ENCODE measurements at regions not wholly inside any gene's neighbourhood (a gene's known extent, or its start where the extent isn't known, plus 50 kb on each side); places are given as distances from the start of the nearest gene placed in this dataset.

DNA sequence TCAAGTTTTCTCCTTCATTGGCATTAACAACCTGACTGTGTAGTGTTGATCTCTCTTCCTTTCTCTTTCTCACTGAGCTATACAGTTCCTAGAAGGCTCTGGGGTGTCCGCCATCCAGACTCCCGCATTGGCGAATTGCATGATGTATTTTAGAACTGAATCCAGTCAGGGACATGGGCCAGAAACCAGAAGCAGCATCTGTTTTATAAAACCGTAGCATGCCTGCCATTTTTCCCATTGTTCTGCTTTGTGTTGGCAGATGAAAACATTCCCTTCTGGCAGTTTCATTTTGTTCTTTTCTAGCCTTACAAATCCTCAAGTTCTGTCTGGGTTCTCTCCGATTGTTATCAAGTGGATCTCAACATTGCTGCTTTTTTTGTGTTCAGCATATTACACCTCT is 268.3 kb upstream of the SEL1L start:
- TF ChIP-seq, protein P1, sequence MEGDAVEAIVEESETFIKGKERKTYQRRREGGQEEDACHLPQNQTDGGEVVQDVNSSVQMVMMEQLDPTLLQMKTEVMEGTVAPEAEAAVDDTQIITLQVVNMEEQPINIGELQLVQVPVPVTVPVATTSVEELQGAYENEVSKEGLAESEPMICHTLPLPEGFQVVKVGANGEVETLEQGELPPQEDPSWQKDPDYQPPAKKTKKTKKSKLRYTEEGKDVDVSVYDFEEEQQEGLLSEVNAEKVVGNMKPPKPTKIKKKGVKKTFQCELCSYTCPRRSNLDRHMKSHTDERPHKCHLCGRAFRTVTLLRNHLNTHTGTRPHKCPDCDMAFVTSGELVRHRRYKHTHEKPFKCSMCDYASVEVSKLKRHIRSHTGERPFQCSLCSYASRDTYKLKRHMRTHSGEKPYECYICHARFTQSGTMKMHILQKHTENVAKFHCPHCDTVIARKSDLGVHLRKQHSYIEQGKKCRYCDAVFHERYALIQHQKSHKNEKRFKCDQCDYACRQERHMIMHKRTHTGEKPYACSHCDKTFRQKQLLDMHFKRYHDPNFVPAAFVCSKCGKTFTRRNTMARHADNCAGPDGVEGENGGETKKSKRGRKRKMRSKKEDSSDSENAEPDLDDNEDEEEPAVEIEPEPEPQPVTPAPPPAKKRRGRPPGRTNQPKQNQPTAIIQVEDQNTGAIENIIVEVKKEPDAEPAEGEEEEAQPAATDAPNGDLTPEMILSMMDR (IDR thresholded peaks at IDR 0.05), result no peak
- H3K36me3 ChIP-seq (ENCODE audit: low read depth), result no peaks in the 10 kb centered on the region
- no peak overlapping the region for H3K4me3 ChIP-seq
- no peak for ATAC-seq
- H3K9me3 ChIP-seq, result no peaks in the 10 kb centered on the region
- no peaks in the 10 kb centered on the region for H3K4me1 ChIP-seq (ENCODE audit: low read depth)
- no peak for DNase-seq
- intact Hi-C loops (cut with DNase I, micrococcal nuclease), result no loop called here

DNA sequence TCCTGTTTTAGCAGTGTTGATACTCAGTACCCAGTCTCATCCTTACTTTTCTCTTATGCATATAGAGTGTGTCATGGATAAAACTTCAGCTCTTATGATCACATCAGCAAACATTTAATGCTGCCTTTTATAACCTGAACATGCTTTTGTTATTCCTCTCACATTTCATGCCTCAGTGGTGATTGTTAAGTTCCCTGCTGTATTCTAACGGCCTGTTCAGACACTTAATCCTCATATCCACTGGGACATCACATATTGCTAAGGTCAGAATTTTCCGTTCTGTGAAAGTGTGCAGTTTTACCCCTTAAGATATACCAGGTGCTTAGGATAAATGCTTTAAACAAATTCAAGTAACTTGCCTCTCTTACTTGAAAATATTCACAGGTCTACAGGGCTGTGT is 268.7 kb upstream of the SEL1L start:
- no peak overlapping the region for H3K4me3 ChIP-seq
- H3K9me3 ChIP-seq, result no peaks in the 10 kb centered on the region
- no peaks in the 10 kb centered on the region for H3K4me1 ChIP-seq (ENCODE audit: low read depth)
- TF ChIP-seq, protein P1 (IDR thresholded peaks at IDR 0.05), result no peak
- DNase-seq (no peak), ATAC-seq (no peak)
- intact Hi-C loops (cut with DNase I, micrococcal nuclease), result no loop called here
- H3K36me3 ChIP-seq (ENCODE audit: low read depth), result no peaks in the 10 kb centered on the region

DNA sequence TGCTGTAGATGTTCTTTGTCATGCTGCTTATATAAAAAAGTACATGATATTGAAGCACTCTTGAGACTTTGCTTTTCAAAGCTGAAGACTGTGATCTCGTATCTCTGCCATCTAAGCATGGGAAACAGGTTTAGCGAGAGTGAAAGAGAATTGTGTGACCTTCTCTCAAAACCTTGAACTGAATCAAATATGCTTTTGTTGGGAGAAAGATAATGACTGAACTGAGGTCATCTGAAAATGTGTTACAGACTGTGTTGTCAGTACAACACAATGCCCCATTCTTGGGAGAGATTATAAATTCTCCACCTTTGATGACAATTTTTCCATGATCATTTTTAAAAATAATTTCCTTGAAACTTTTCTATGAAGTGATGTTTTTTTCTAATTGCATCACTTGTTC is 272.1 kb upstream of the SEL1L start:
- TF ChIP-seq, protein P1 (IDR thresholded peaks at IDR 0.05), result no peak
- Histone ChIP-seq H3K4me1 (ENCODE audit: low read depth) (no peaks in the 10 kb centered on the region), H3K4me3 (no peak overlapping the region), H3K9me3 (no peaks in the 10 kb centered on the region), H3K36me3 (ENCODE audit: low read depth) (no peaks in the 10 kb centered on the region)
- DNase-seq (no peak), ATAC-seq (no peak)
- intact Hi-C loops (cut with DNase I, micrococcal nuclease), result no loop called here

DNA sequence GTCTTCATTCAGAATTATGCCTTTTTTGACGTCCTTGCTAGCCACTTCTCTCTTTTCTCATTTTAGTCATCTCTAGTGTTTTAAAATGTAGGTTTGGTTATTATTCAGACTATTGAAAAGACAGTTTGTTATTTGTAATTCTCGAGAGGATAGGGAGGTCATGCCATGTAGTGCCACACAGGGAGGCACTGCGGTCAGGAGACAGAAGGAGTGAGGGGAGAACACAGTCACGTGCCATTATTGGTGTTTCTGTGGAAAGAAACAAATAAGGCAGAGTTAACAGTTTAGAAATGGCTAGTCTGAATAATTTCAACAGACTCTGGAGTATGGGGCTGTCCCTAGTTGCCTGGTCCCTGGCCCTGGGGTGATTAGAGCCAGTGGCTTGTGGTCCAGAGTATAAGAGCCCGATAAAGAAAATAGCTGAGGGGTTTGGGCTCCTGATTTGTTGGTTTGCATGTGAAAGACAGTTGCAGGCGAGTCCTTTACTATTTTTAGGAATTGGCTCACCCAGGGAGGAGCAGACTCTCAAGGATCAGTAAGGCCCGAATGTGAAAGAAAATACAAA is 278.1 kb upstream of the SEL1L start:
- ATAC-seq, result no peak
- Histone ChIP-seq H3K36me3 (ENCODE audit: low read depth) (no peaks in the 10 kb centered on the region), H3K4me1 (ENCODE audit: low read depth) (no peaks in the 10 kb centered on the region), H3K4me3 (no peak overlapping the region), H3K9me3 (no peaks in the 10 kb centered on the region)
- TF ChIP-seq, protein P1 (IDR thresholded peaks at IDR 0.05), result no peak
- no peak for DNase-seq
- intact Hi-C loops (cut with DNase I, micrococcal nuclease), result no loop called here

DNA sequence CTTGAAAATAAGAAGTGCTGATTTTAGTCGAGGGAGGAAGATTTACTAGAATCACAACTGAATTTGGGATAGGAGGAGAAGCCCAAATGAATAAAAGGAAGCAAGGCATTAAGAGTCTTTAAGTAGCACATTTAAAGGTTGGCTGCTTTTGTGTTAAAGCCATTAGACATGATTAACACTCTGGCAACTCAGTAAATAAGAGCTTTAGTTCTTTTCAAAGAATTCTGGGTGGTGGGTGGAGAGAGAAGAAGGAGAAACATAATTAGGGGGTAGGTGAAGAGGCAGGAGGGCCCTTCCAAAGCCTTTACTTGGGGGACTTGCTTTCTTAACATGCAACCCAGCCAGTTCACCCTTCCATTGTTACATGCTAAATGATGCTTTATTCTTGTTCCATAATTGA is 284.6 kb upstream of the SEL1L start:
- ATAC-seq, result no peak
- H3K9me3 ChIP-seq, result peaks cover 7% of the 10 kb centered on the region
- no peak overlapping the region for H3K4me3 ChIP-seq
- no peaks in the 10 kb centered on the region for H3K4me1 ChIP-seq (ENCODE audit: low read depth)
- no peaks in the 10 kb centered on the region for H3K36me3 ChIP-seq (ENCODE audit: low read depth)
- no peak for DNase-seq
- TF ChIP-seq, protein P1 (IDR thresholded peaks at IDR 0.05), result no peak
- intact Hi-C loops (cut with DNase I, micrococcal nuclease), result no loop called here

DNA sequence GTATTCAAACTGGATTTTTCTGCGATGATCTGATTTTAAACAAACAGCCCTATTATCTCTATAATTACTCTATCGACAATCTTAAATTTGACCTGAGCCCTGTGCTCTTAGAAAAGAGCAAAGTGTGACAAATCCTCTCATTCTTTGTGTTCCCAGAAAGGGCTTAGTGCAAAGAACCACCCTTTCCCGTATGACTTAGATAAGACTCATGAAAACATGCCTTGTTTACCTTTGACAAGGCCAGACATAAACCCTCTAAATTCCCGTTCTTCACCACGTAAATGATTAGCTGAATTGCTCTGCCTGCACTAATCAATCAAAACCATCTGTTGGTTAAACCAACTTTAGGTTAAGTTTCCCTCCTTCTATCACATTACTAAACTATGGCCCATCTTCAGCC is 285.7 kb upstream of the SEL1L start:
- TF ChIP-seq, protein P1 (IDR thresholded peaks at IDR 0.05), result no peak
- no peak overlapping the region for H3K4me3 ChIP-seq
- DNase-seq, result no peak
- intact Hi-C loops (cut with DNase I, micrococcal nuclease), result no loop called here
- no peaks in the 10 kb centered on the region for H3K4me1 ChIP-seq (ENCODE audit: low read depth)
- no peaks in the 10 kb centered on the region for H3K36me3 ChIP-seq (ENCODE audit: low read depth)
- H3K9me3 ChIP-seq, result peaks cover 7% of the 10 kb centered on the region
- ATAC-seq, result no peak

Data from mucosa of descending colon (tissue), 3 donors.